Pancreas (tissue), 10 donors: ENCODE measurements at regions not wholly inside any gene's neighbourhood (a gene's known extent, or its start where the extent isn't known, plus 50 kb on each side); places are given as distances from the start of the nearest gene placed in this dataset.
"Not testable (repeated sequence)": the region's sequence is repeated elsewhere in the genome, so short reads cannot be mapped to it uniquely, and the experiment has no call there.

Source experiments
- ATAC-seq, 4 donors: fragments of 200-7000 bp; cut with Tn5 transposase; one replicate each; pipeline versions ENCODE4 v1.8.0 to v1.9.1; 2020; ENCODE audit warnings: mild to moderate bottlenecking in 4 of 4, moderate library complexity in 4 of 4
- DNase-seq, 6 donors: peaks; one replicate each; pipeline ENCODE4 v3.0.0-alpha.2; 2020
- FAIRE-seq: peaks from 2 replicates; lab custom pipeline; 2012; peaks lifted over from hg19 to GRCh38; lab: Jason Lieb, UNC
- H3K27ac ChIP-seq, 4 donors: fragments of 200-600 bp; sonication (generic); 1 replicate in 3 of 4; 2 replicates in 1 of 4; pipeline versions ENCODE4 v1.5.0 to v1.8.0; 2020
- H3K27me3 ChIP-seq, 4 donors: fragments of 200-600 bp; one replicate each; pipeline ENCODE4 v1.8.0; 2021
- H3K36me3 ChIP-seq, 3 donors: fragments of 200-600 bp; sonication (generic) in 1 of 3; one replicate each; pipeline versions ENCODE4 v1.5.0 to v1.8.0; 2020 to 2021
- H3K4me1 ChIP-seq, 3 donors: fragments of 200-600 bp; one replicate each; pipeline ENCODE4 v1.8.0; 2021
- H3K4me3 ChIP-seq, 4 donors: fragments of 200-600 bp; sonication (generic) in 2 of 4; one replicate each; pipeline versions ENCODE4 v1.5.0 to v1.8.0; 2020 to 2021
- H3K9me3 ChIP-seq, 4 donors: fragments of 200-600 bp; one replicate each; pipeline ENCODE4 v1.8.0; 2021
- CTCF ChIP-seq, 4 donors: fragments of 200-600 bp; sonication (generic) in 3 of 4; IDR thresholded peaks; one replicate each; pipeline versions ENCODE4 v1.5.0 to v1.8.0; 2021; ENCODE audit warnings: antibody characterized with exemption in 4 of 4
- WGBS, 2 donors: extraction: QIAGEN DNeasy Blood & Tissue Kit; methylation state at CpG; one replicate each; pipeline ENCODE4 v1.1.7; 2013; 5-methylcytosine and 5-hydroxymethylcytosine counted together
- intact Hi-C, 3 donors: fragments of 100-400 bp; cut with DNase I; formaldehyde crosslinking; loops; one replicate each; pipeline versions ENCODE4 v1.11.1 to v1.14.2; 2022
- donor health status: healthy with polysubstance abuse.
- donor health status: DM: no; HTN: no; CAD: no; lungs with moderate emphysema.
- donor health status: DM: no; HTN: no; CAD: no.
- donor health status: control.
- donor health status: control.
- donor health status: Bipolar disorder and iron deficiency.
- donor health status: DM: yes; HTN: yes; CAD: no.
- donor health status: DM: no; HTN: no; CAD: no.
- donor health status: DM: no; HTN: no; CAD: no.
- donor health status: DM: yes; HTN: yes; CAD: no.

- WGBS, 2 donors = 26 to 33% methylated on average over 4 of the region's 4 CpGs
- Histone ChIP-seq H3K27me3 (no peaks in the 10 kb centered on the region), H3K36me3 (no peaks in the 10 kb centered on the region), H3K9me3 (no peaks in the 10 kb centered on the region), H3K4me1 (no peaks in the 10 kb centered on the region), H3K4me3 (no peak overlapping the region), H3K27ac (no peak overlapping the region)
- intact Hi-C loops = loop anchor here in 2 of 3 donors (5.0 to 10.0 kb wide), 2 partner anchors 713 to 720 kb away; no protein-coding TSS in a partner anchor
- peak; percentile 46 to 80 (median 74) for ATAC-seq
- TF ChIP-seq CTCF (IDR thresholded peaks at IDR 0.05) = peak; percentile 48 to 56 (median 49)
- DNase-seq = peak in 2 of 6 donors; percentile 3 to 47
- FAIRE-seq = no peak
Measured at GRCh38 chr10:58064714-58065528, 202.8 kb downstream of the IPMK start.

- no peak for TF ChIP-seq CTCF (IDR thresholded peaks at IDR 0.05)
Measured at GRCh38 chr10:58063861-58064480, 203.7 kb downstream of the IPMK start.

GRCh38 chr10:58058683-58059082, 209.0 kb downstream of the IPMK start:
- intact Hi-C loops, H3K27me3 ChIP-seq: not testable (repeated sequence)

More at GRCh38 chr10:58063861-58064480, 203.7 kb downstream of the IPMK start:
- Histone ChIP-seq H3K27me3 (no peaks in the 10 kb centered on the region), H3K36me3 (no peaks in the 10 kb centered on the region), H3K4me3 (no peak overlapping the region), H3K9me3 (no peaks in the 10 kb centered on the region), H3K27ac (no peak overlapping the region), H3K4me1 (no peaks in the 10 kb centered on the region)
- DNase-seq (no peak), ATAC-seq (no peak), FAIRE-seq (no peak)
- 33 to 49% methylated on average over 7 of the region's 7 CpGs for WGBS, 2 donors
- intact Hi-C loops = loop anchor here in 1 of 3 donors (10.0 kb wide), 1 partner anchor 719 kb away; no protein-coding TSS in a partner anchor

GRCh38 chr10:58054881-58055280, 212.8 kb downstream of the IPMK start:
- 75% methylated on average over 2 of the region's 2 CpGs for WGBS, 2 donors
- H3K9me3 ChIP-seq = no peaks in the 10 kb centered on the region
- H3K4me3 ChIP-seq = no peak overlapping the region
- TF ChIP-seq CTCF (IDR thresholded peaks at IDR 0.05) = no peak
- no peaks in the 10 kb centered on the region for H3K36me3 ChIP-seq
- DNase-seq = no peak
- FAIRE-seq = no peak
- no peaks in the 10 kb centered on the region for H3K4me1 ChIP-seq
- H3K27me3 ChIP-seq = no peaks in the 10 kb centered on the region
- no peak overlapping the region for H3K27ac ChIP-seq
- no peak for ATAC-seq
- intact Hi-C loops = no loop called here

More at GRCh38 chr10:58058683-58059082, 209.0 kb downstream of the IPMK start:
- not testable (repeated sequence) for H3K4me3 ChIP-seq, H3K27ac ChIP-seq, H3K9me3 ChIP-seq, DNase-seq, ATAC-seq, FAIRE-seq, H3K36me3 ChIP-seq, H3K4me1 ChIP-seq
- 86 to 93% methylated on average over 1 of the region's 1 CpG for WGBS, 2 donors

- FAIRE-seq = no peak
- WGBS, 2 donors = 75 to 77% methylated on average over 1 of the region's 1 CpG
- no peak overlapping the region for H3K27ac ChIP-seq
- no peak for TF ChIP-seq CTCF (IDR thresholded peaks at IDR 0.05)
- DNase-seq = no peak
- H3K4me1 ChIP-seq = no peaks in the 10 kb centered on the region
- no peaks in the 10 kb centered on the region for H3K9me3 ChIP-seq
- H3K27me3 ChIP-seq = no peaks in the 10 kb centered on the region
- intact Hi-C loops = no loop called here
- no peaks in the 10 kb centered on the region for H3K36me3 ChIP-seq
- no peak for ATAC-seq
- no peak overlapping the region for H3K4me3 ChIP-seq
Measured at GRCh38 chr10:58052772-58053171, 214.9 kb downstream of the IPMK start.
